GM12891 (cell line): ENCODE measurements at regions not wholly inside any gene's neighbourhood (a gene's known extent, or its start where the extent isn't known, plus 50 kb on each side); places are given as distances from the start of the nearest gene placed in this dataset.
"Not testable (repeated sequence)": the region's sequence is repeated elsewhere in the genome, so short reads cannot be mapped to it uniquely, and the experiment has no call there.

Experiments used
- POLR2A ChIP-seq: IDR thresholded peaks from 2 replicates; pipeline ENCODE4 v1.6.1; 2011; ENCODE audit warnings: low read depth, low read length, control low read depth
- POLR2AphosphoS5 ChIP-seq: IDR thresholded peaks from 2 replicates; pipeline ENCODE4 v1.6.1; 2011; ENCODE audit warnings: low read depth, low read length, control low read depth
- POU2F2 ChIP-seq: IDR thresholded peaks from 2 replicates; pipeline ENCODE4 v1.6.1; 2011; ENCODE audit warnings: low read depth, mild to moderate bottlenecking, control low read depth, low read length, moderate library complexity
- SPI1 ChIP-seq: IDR thresholded peaks from 2 replicates; pipeline ENCODE4 v1.6.1; 2011; ENCODE audit warnings: low read depth, low read length, control low read depth
- TAF1 ChIP-seq: IDR thresholded peaks from 2 replicates; pipeline ENCODE4 v1.6.1; 2011; ENCODE audit warnings: low read depth, low read length, control low read depth

DNA sequence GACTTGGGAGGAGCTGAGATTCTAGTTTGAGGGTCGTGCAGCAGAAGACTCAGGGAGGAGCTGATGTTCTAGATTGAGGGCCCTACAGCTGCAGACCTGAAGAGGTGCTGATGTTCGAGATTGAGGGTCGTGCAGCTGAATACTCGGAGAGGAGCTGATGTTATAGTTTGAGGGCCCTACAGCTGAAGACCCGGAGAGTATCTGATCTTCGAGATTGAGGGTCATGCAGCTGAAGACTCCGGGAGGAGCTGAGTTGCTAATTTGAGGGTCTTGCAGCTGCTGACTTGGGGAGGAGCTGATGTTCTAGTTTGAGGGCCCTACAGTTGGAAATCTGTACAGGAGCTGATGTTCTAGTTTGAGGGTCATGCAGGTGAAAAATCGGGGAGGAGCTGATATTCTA is 62.1 kb upstream of the APOD start:
- not testable (repeated sequence) for TF ChIP-seq TAF1, POLR2AphosphoS5, POLR2A, POU2F2, SPI1
